ENCODE measurements at regions not wholly inside any gene's neighbourhood (a gene's known extent, or its start where the extent isn't known, plus 50 kb on each side); places are given as distances from the start of the nearest gene placed in this dataset.
"Not testable (repeated sequence)": the region's sequence is repeated elsewhere in the genome, so short reads cannot be mapped to it uniquely, and the experiment has no call there.

DNA sequence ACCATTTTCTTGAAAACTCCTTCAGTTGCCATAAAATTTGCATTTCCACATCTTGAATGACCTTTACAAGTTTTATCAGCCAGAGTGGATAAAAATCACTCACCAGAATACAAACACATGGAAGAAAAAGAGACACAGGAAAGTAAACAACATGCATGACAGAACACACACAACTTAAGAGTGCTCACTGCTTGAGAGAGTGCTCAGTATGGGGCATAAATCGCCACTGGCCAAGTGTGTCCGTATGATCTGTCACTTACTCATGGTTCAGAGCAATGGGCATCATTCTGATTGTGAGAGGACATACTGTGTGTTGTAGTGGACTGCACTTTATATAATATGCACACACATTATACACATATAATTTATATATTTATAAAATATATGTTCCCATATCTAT is 155.6 kb upstream of the NTRK2 start:
- Mint-ChIP-seq H3K9me3 (peaks cover 6% of the 10 kb centered on the region), H3K4me3 (no peak overlapping the region), H3K36me3 (no peaks in the 10 kb centered on the region), H3K4me1 (no peaks in the 10 kb centered on the region), H3K27ac (no peak overlapping the region), H3K27me3 (peaks cover 2% of the 10 kb centered on the region)

DNA sequence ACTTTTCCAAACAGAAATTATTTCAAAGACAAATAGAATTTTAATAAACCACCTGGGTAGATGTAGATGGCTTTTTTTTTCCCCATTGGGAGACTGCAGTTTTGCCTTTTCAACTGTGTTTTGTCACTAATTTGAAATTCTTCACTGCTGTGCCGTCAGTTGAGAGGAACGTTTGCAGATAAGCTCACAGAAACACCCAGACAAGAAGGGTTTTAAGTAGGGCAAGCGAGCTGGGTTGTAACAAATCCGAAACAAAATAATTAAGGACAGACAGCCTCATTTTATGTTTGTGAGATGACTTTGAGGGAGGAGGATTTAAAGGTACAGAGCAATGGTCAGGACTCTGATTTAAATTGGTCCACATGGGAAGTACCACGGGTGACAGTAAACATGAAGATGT is 155.1 kb upstream of the NTRK2 start:
- Mint-ChIP-seq H3K36me3 (no peaks in the 10 kb centered on the region), H3K27ac (no peak overlapping the region), H3K9me3 (peaks cover 6% of the 10 kb centered on the region), H3K4me3 (no peak overlapping the region), H3K27me3 (peaks cover 2% of the 10 kb centered on the region), H3K4me1 (no peaks in the 10 kb centered on the region)

DNA sequence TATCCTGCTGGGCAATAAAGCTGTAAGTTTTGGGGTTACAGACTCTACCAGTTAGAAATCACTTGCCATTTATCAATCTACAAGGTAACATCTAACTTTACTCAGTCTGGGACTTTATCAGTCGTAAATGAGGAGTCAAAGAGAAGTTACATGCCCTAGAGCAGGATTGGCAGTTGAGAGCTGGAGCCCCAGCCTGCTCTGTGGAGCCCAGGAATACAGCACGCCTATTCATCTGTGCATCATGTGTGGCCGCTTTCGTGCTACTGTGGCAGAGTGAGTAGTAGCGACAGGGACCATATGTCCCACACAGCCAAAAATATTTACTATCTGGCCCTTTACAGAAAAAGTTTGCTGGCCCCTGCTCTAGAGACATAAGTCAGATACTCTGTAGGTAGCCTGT is 152.5 kb upstream of the NTRK2 start:
- Mint-ChIP-seq H3K27me3 (peaks cover 2% of the 10 kb centered on the region), H3K4me3 (no peak overlapping the region), H3K9me3 (peaks cover 1% of the 10 kb centered on the region), H3K36me3 (no peaks in the 10 kb centered on the region), H3K4me1 (no peaks in the 10 kb centered on the region), H3K27ac (no peak overlapping the region)

DNA sequence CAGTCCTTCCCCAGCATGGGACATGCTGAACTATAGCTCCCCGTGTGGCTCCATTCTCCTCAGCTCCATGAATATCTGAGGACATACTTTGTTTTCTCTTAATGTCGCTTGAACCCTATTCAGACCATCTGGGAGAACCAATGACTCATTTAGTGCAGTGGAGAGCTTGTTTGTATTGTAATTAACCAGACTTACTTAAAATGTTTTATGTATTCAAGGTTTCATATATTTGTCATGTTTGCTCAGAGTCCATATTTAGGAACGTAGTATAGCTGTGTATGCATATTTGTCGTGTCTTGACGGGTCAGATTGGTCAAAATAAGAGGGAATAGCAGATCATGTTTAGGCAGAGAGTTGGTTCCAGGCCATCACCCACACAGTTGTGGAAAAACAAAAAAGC is 150.1 kb upstream of the NTRK2 start:
- H3K27me3 Mint-ChIP-seq = no peaks in the 10 kb centered on the region
- no peak overlapping the region for H3K27ac Mint-ChIP-seq
- no peaks in the 10 kb centered on the region for H3K36me3 Mint-ChIP-seq
- H3K4me1 Mint-ChIP-seq = no peaks in the 10 kb centered on the region
- H3K9me3 Mint-ChIP-seq = no peaks in the 10 kb centered on the region
- H3K4me3 Mint-ChIP-seq = no peak overlapping the region

DNA sequence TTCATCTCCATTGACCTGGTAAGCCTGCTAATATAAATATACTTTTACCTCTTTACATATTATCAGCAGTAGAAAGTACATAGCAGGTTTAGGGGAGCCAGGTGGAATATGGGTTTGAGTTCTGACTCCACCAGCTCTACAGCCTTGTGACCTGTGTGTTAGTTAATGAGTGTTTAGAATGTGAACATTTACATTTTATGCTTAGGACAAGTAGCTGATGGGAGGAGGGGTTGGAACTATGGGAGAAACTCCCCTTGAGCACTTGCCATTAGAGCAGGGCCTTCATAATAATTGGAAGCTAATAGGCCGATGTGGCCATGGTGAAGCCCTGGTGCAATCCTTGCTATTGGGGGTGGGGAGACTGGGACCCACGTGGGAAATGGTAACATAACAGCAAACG is 148.3 kb upstream of the NTRK2 start:
- Mint-ChIP-seq H3K4me3 (no peak overlapping the region), H3K27me3 (no peaks in the 10 kb centered on the region), H3K9me3 (no peaks in the 10 kb centered on the region)

DNA sequence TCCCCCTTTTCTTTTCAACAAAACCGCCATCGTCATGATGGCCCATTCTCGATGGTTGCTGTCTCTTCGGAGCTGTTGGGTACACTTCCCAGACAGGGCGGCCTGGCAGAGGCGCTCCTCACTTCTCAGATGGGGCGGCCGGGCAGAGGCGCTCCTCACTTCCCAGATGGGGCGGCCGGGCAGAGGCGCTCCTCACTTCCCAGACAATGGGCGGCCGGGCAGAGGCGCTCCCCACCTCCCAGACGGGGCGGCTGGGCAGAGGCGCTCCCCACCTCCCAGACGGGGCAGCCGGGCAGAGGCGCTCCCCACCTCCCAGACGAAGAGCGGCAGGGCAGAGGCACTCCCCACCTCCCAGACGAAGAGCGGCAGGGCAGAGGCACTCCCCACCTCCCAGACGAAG is 143.3 kb upstream of the NTRK2 start:
- not testable (repeated sequence) for H3K27me3 Mint-ChIP-seq, H3K36me3 Mint-ChIP-seq, H3K4me1 Mint-ChIP-seq, H3K27ac Mint-ChIP-seq, H3K4me3 Mint-ChIP-seq
- H3K9me3 Mint-ChIP-seq = peaks cover 12% of the 10 kb centered on the region

More for the DNA sequence above, 148.3 kb upstream of the NTRK2 start:
- Mint-ChIP-seq H3K4me1 (no peaks in the 10 kb centered on the region), H3K36me3 (no peaks in the 10 kb centered on the region), H3K27ac (no peak overlapping the region)

DNA sequence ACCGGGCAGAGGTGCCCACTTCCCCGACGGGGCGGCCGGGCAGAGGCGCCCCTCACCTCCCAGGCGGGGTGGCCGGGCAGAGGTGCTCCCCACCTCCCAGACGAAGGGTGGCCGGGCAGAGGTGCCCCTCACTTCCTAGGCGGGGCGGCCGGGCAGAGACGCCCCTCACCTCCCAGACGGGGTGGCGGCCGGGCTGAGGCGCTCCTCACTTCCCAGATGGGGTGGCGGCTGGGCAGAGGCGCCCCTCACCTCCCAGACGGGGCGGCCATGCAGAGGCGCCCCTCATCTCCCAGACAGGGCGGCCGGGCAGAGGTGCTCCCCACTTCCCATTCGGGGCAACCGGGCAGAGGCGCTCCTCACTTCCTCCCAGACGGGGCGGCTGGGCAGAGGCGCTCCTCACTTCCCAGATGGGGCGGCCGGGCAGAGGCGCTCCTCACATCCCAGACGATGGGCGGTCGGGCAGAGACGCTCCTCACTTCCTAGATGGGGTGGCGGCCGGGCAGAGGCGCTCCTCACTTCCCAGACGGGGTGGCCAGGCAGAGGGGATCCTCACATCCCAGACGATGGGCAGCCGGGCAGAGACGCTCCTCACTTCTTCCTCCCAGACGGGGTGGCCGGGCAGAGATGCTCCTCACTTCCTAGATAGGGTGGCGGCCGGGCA is 142.3 kb upstream of the NTRK2 start:
- H3K27me3 Mint-ChIP-seq, H3K27ac Mint-ChIP-seq, H3K4me1 Mint-ChIP-seq, H3K36me3 Mint-ChIP-seq, H3K4me3 Mint-ChIP-seq: not testable (repeated sequence)
- H3K9me3 Mint-ChIP-seq = peaks cover 12% of the 10 kb centered on the region

DNA sequence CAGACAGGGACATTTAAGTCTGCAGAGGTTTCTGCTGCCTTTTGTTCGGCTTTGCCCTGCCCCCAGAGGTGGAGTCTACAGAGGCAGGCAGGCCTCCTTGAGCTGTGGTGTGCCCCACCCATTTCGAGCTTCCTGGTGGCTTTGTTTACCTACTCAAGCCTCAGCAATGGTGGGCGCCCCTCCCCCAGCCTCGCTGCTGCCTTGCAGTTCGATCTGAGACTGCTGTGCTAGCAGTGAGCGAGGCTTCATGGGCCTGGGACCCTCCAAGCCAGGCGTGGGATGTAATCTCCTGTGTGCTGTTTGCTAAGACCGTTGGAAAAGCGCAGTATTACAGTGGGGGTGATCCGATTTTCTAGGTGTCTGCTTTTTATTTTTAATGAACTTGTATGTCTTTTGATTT is 133.6 kb upstream of the NTRK2 start:
- H3K9me3 Mint-ChIP-seq = peaks cover 31% of the 10 kb centered on the region

DNA sequence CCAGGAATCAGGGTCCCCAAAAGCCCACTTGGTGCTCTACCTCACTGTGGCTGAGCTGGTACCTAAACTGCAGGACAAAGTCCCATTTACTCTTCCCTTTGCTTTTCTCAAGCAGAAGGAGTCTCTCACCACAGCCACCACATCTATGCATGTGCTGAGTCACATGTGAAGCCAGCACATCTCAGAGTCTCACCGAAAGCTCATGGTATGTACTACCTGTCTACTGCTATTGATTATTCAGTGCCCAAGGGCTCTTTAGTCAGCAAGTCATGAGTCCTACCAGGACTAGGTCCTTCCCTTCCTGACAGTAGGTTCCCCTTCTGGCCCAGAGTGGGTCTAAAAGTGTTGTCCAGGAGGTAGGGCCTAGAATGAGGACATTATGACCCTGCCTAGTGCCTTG is 130.7 kb upstream of the NTRK2 start:
- H3K9me3 Mint-ChIP-seq = peaks cover 20% of the 10 kb centered on the region
- peaks cover 3% of the 10 kb centered on the region for H3K36me3 Mint-ChIP-seq
- H3K27me3 Mint-ChIP-seq = peaks cover 1% of the 10 kb centered on the region
- H3K27ac Mint-ChIP-seq = no peak overlapping the region
- H3K4me1 Mint-ChIP-seq = no peaks in the 10 kb centered on the region
- H3K4me3 Mint-ChIP-seq = no peak overlapping the region

More for the DNA sequence above, 133.6 kb upstream of the NTRK2 start:
- H3K36me3 Mint-ChIP-seq, H3K4me3 Mint-ChIP-seq, H3K27ac Mint-ChIP-seq, H3K27me3 Mint-ChIP-seq, H3K4me1 Mint-ChIP-seq: not testable (repeated sequence)

DNA sequence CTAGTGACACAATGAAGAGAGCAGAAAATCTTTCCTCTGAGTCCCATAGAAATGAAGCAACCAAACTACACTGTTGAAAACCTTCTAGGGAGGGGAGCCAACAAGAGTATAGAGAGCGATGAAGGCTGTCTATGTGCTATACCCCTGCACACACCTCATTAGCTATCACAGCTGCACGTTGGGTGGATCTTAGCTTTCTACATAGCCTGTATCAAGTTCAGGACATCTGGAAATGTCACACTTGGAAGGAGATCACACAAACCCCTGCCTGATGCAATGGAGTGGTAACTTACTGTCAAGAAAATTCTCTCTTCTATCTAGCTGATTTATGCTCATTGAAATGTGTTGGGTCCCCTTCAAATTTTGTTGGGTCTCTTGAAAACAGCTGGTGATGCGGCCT is 127.0 kb upstream of the NTRK2 start:
- Mint-ChIP-seq H3K4me1 (no peaks in the 10 kb centered on the region), H3K4me3 (no peak overlapping the region), H3K27me3 (peaks cover 1% of the 10 kb centered on the region), H3K9me3 (peaks cover 4% of the 10 kb centered on the region), H3K27ac (no peak overlapping the region), H3K36me3 (no peaks in the 10 kb centered on the region)

DNA sequence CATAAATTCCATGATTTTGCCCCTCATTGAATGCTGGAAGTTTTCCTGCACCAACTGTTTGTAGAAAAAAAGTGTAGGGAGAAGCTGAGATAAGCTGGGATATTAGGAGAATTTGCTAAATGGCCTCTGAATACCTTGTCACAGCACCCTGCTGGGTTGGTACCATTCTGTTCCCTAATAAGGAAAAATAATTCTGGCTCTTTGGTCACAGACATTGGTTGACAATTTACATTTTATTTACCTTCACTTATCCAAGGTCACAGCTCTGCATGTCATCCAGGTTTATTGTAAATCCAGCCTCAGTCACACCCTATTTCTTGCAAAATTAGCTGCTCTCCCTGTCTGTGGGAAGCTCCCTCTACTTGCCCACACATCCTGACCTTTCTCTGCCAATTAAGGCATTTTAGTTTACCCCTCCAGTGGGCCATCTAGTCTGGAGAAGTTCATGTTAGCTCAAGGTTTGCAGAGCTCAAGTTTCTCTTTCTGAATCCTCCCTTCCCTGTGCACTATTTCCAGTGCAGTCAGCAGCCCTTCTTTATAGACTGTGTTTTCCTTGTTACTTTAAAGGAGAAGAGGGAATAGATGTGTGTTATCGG is 115.4 kb upstream of the NTRK2 start:
- H3K4me1 Mint-ChIP-seq = no peaks in the 10 kb centered on the region
- no peak overlapping the region for H3K27ac Mint-ChIP-seq
- peaks cover 14% of the 10 kb centered on the region for H3K9me3 Mint-ChIP-seq
- H3K27me3 Mint-ChIP-seq = peaks cover 4% of the 10 kb centered on the region
- H3K4me3 Mint-ChIP-seq = no peak overlapping the region
- no peaks in the 10 kb centered on the region for H3K36me3 Mint-ChIP-seq

DNA sequence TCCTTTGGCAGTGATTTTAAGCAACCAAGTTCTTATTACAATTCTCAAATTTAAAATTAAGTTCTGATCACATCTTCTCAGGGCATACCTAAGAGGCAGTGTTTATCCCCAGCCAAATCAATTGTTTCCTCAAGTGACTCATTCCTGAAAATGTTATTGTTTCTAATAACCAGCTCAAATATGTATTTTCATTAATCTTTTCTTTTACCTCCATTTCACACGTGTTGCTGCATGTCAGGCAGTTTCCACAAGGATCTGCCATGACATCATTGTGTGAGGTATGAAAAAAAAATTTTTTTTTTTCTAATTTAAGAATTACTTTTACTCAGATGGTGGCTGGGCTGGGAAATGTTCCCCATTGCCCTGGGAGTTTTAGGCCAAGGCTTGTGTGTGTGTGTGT is 113.0 kb upstream of the NTRK2 start:
- H3K4me3 Mint-ChIP-seq = no peak overlapping the region
- peaks cover 4% of the 10 kb centered on the region for H3K27me3 Mint-ChIP-seq
- H3K27ac Mint-ChIP-seq = no peak overlapping the region
- no peaks in the 10 kb centered on the region for H3K4me1 Mint-ChIP-seq
- peaks cover 14% of the 10 kb centered on the region for H3K9me3 Mint-ChIP-seq
- no peaks in the 10 kb centered on the region for H3K36me3 Mint-ChIP-seq

DNA sequence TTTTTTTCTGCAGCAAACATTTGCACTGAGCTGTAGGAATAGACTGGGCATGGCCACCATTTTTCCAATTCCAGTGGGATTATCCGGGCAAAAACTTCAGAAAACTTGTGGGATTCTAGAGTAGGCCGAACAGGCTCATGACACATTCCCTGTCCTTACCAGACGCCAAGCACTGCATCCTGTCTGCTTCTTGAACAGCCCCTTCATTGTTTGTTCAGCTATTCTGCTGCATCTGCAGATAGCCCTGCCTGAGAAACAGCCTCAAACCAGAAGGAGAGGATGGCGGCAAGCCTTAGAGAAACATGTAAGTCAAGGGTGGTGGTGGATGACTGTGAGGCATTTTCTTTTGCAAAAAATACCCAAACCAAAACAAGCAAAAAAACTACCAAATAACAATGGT is 111.8 kb upstream of the NTRK2 start:
- H3K27ac Mint-ChIP-seq = no peak overlapping the region
- H3K36me3 Mint-ChIP-seq = no peaks in the 10 kb centered on the region
- peaks cover 10% of the 10 kb centered on the region for H3K9me3 Mint-ChIP-seq
- no peaks in the 10 kb centered on the region for H3K4me1 Mint-ChIP-seq
- H3K4me3 Mint-ChIP-seq = no peak overlapping the region
- H3K27me3 Mint-ChIP-seq = peaks cover 4% of the 10 kb centered on the region

DNA sequence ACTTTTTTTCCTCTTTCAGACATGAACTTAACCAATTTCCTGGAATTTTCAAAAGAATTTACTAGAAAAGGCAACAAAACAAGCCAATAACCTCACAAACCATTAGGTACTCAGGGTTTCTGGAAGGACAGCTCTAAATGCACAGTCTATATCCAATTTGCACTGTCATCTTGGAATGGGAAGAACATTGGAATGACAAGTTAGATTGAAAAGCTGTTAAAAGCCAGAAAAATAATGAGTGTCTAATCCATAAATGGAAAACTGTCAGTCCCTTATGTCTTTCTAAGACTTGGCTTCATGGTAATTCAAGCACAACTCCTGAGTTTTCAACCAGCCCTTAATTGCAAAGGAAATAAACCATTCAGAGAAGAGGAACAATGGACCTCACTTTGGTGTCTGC is 105.8 kb upstream of the NTRK2 start:
- no peaks in the 10 kb centered on the region for H3K9me3 Mint-ChIP-seq
- no peaks in the 10 kb centered on the region for H3K4me1 Mint-ChIP-seq
- no peaks in the 10 kb centered on the region for H3K36me3 Mint-ChIP-seq
- H3K4me3 Mint-ChIP-seq = no peak overlapping the region
- H3K27ac Mint-ChIP-seq = no peak overlapping the region
- no peaks in the 10 kb centered on the region for H3K27me3 Mint-ChIP-seq

DNA sequence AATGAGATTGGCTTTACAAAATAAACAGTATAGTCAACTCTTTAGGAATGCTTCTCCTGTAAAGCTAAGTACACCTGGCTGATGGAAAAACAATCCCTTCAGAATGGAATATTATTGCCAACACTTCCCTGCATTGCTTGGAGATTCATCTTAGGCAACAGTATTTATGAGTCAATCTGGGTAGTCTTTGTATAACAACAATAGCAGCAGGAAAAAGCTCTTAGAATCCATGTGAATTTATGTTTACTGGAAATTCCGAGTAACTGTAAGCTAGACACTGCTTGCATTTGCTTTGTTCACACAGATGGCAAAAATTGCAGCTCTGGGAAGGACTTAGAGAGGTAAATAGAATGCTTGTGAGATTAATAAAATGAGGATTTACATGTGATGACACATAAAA is 101.7 kb upstream of the NTRK2 start:
- Mint-ChIP-seq H3K27me3 (no peaks in the 10 kb centered on the region), H3K36me3 (no peaks in the 10 kb centered on the region), H3K4me1 (no peaks in the 10 kb centered on the region), H3K27ac (no peak overlapping the region), H3K9me3 (no peaks in the 10 kb centered on the region), H3K4me3 (no peak overlapping the region)

DNA sequence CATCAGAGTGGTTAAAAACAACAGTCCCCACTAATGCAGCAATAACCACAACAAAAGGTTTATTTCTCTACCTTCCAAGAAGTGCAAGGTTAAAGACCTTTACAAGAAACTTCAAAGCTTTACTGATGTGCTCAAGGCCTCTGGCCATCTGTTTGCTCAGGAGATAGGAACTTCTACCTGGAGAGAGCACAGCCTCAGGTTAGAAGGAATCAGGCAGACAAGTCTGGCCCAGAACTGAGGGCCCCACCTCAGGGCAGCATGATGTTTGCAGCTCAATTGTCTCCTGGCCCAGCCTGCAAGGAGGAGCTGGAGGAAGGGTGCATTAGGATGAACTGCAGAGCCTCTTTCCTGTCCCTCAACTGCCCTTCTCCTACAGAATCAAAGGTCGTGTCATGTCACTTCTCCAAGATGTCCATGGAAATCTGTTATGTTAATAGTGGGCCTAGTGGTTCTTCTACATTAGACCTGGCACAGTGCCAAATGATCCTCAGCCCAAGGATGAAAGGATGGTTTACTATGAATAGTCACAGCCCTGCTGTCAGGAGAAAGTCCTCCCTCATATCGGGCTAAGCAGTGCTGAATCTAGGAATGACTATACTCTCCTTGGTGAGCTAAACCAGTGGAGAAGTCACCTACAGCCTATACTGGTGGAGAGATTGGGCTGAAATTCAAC is 98.9 kb upstream of the NTRK2 start:
- Mint-ChIP-seq H3K27me3 (no peaks in the 10 kb centered on the region), H3K9me3 (no peaks in the 10 kb centered on the region), H3K27ac (no peak overlapping the region), H3K4me3 (no peak overlapping the region), H3K4me1 (no peaks in the 10 kb centered on the region), H3K36me3 (no peaks in the 10 kb centered on the region)

All from activated naive CD4-positive, alpha-beta T cell treated with anti-CD3 and anti-CD28 coated beads, Interleukin-2, amount 50 U/mL, for 24 hours (primary cell).